Gastroesophageal sphincter (tissue), 3 donors: ENCODE measurements at regions not wholly inside any gene's neighbourhood (a gene's known extent, or its start where the extent isn't known, plus 50 kb on each side); places are given as distances from the start of the nearest gene placed in this dataset.

Experiments used
- CTCF ChIP-seq, 4 experiments: fragments of 200-600 bp in 2 of 4; fragments of 450-650 bp in 2 of 4; sonication (generic) in 1 of 4; IDR thresholded peaks; one replicate each; pipeline ENCODE4 v1.5.1; 2017 to 2019; ENCODE audit warnings: antibody characterized with exemption in 4 of 4, mild to moderate bottlenecking in 2 of 4, moderate library complexity in 2 of 4
- POLR2AphosphoS5 ChIP-seq: sonication (generic); formaldehyde crosslinking; IDR thresholded peaks from one replicate; pipeline ENCODE4 v1.6.1; 2017; ENCODE audit warnings: antibody characterized with exemption

GRCh38 chr2:71773218-71773617 is 319.9 kb downstream of the DYSF start:
- TF ChIP-seq POLR2AphosphoS5 (no peak), CTCF (IDR thresholded peaks at IDR 0.05) (no peak)
